Astrocyte (in vitro differentiated cells and primary cell): ENCODE measurements at regions not wholly inside any gene's neighbourhood (a gene's known extent, or its start where the extent isn't known, plus 50 kb on each side); places are given as distances from the start of the nearest gene placed in this dataset.

Source experiments
- EZH2 ChIP-seq: IDR thresholded peaks from 2 replicates; pipeline ENCODE4 v1.6.1; 2012; ENCODE audit warnings: mild to moderate bottlenecking, low read length, inconsistent platforms; ENCODE audit not compliant: insufficient read depth
- TF ChIP-seq, protein P1 (sequence below): IDR thresholded peaks from 2 replicates; pipeline ENCODE4 v1.5.1; 2011; ENCODE audit warnings: low read depth, mild to moderate bottlenecking, inconsistent platforms, low read length, moderate library complexity; ENCODE audit not compliant: insufficient read depth

DNA sequence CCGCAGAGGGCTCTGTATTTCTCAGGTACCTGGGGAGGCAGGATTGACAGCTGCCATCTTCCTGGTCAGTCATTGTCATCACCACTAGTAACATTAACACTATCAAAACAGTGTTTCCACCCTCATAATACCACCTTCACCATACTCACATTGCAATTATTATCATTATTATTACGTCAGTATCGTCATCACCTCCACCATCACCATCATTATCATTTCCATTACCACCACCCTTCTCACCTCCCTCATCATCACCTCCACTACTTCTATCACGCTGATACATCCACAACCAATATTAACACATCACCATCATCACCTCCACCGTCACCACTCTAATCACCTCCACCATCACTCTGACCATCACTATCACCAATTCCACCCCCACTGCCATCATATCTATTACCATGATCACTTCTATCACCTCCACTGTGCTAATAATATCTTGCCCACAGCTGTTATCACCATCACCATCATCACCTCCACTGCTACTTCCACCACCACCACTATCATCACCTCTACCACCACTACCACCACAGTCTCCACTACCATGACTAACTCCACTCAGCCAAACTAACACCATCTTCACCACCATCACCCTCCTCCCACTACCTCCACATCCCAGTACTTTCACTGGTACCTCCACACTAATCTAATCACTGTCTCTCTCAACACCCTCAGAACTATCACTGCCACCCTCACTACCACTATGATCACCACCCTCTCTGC is 196.4 kb downstream of the RPS24 start:
- TF ChIP-seq, protein P1, sequence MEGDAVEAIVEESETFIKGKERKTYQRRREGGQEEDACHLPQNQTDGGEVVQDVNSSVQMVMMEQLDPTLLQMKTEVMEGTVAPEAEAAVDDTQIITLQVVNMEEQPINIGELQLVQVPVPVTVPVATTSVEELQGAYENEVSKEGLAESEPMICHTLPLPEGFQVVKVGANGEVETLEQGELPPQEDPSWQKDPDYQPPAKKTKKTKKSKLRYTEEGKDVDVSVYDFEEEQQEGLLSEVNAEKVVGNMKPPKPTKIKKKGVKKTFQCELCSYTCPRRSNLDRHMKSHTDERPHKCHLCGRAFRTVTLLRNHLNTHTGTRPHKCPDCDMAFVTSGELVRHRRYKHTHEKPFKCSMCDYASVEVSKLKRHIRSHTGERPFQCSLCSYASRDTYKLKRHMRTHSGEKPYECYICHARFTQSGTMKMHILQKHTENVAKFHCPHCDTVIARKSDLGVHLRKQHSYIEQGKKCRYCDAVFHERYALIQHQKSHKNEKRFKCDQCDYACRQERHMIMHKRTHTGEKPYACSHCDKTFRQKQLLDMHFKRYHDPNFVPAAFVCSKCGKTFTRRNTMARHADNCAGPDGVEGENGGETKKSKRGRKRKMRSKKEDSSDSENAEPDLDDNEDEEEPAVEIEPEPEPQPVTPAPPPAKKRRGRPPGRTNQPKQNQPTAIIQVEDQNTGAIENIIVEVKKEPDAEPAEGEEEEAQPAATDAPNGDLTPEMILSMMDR = no peak
- TF ChIP-seq EZH2 = no peak
